H9 (cell line): ENCODE measurements at regions not wholly inside any gene's neighbourhood (a gene's known extent, or its start where the extent isn't known, plus 50 kb on each side); places are given as distances from the start of the nearest gene placed in this dataset.

Source experiments
- DNase-seq: peaks from one replicate; pipeline ENCODE4 v3.0.0-alpha.2; 2017
- H2AFZ ChIP-seq: one replicate; pipeline ENCODE4 v1.6.1; 2013; ENCODE audit warnings: mild to moderate bottlenecking, low read length, control low read depth, moderate library complexity
- H2AK5ac ChIP-seq: 2 replicates; pipeline ENCODE4 v1.6.1; 2013; ENCODE audit warnings: low read length, control low read depth, mixed read lengths; ENCODE audit not compliant: insufficient read length
- H2BK120ac ChIP-seq: one replicate; pipeline ENCODE4 v1.6.1; 2013; ENCODE audit warnings: low read depth, mild to moderate bottlenecking, low read length, control low read depth, inconsistent platforms; ENCODE audit not compliant: poor library complexity, severe bottlenecking
- H2BK12ac ChIP-seq: 2 replicates; pipeline ENCODE4 v1.6.1; 2013; ENCODE audit warnings: low read length, control low read depth, mixed read lengths, low read depth; ENCODE audit not compliant: insufficient read length
- H2BK15ac ChIP-seq: 2 replicates; pipeline ENCODE4 v1.6.1; 2013; ENCODE audit warnings: low read depth, low read length, control low read depth
- H2BK20ac ChIP-seq: one replicate; pipeline ENCODE4 v1.6.1; 2013; ENCODE audit warnings: low read depth, mild to moderate bottlenecking, low read length, control low read depth, inconsistent platforms; ENCODE audit not compliant: poor library complexity, severe bottlenecking
- H2BK5ac ChIP-seq: 2 replicates; pipeline ENCODE4 v1.6.1; 2013; ENCODE audit warnings: low read length, control low read depth, mixed read lengths; ENCODE audit not compliant: insufficient read length
- H3K14ac ChIP-seq: 2 replicates; pipeline ENCODE4 v1.6.1; 2013; ENCODE audit warnings: low read length, control low read depth; ENCODE audit not compliant: insufficient read depth
- H3K18ac ChIP-seq: 2 replicates; pipeline ENCODE4 v1.6.1; 2013; ENCODE audit warnings: low read depth, mild to moderate bottlenecking, mixed read lengths, low read length, control low read depth; ENCODE audit not compliant: insufficient read length
- H3K23ac ChIP-seq: 2 replicates; pipeline ENCODE4 v1.6.1; 2013; ENCODE audit warnings: low read length, control low read depth, mixed read lengths, low read depth; ENCODE audit not compliant: insufficient read length
- H3K23me2 ChIP-seq: 2 replicates; pipeline ENCODE4 v1.6.1; 2013; ENCODE audit warnings: low read depth, mild to moderate bottlenecking, mixed read lengths, low read length, control low read depth; ENCODE audit not compliant: insufficient read length, poor library complexity, severe bottlenecking
- H3K27ac ChIP-seq: 2 replicates; pipeline ENCODE4 v1.5.1; 2013; ENCODE audit warnings: low read length, control low read depth, mixed read lengths, low read depth; ENCODE audit not compliant: insufficient read length
- H3K27me3 ChIP-seq: 2 replicates; pipeline ENCODE4 v1.6.1; 2013; ENCODE audit warnings: low read length, control low read depth, inconsistent platforms; ENCODE audit not compliant: insufficient read depth
- H3K4ac ChIP-seq: 2 replicates; pipeline ENCODE4 v1.6.1; 2013; ENCODE audit warnings: low read depth, mild to moderate bottlenecking, control low read depth, inconsistent platforms, low read length, moderate library complexity
- H3K4me1 ChIP-seq: 2 replicates; pipeline ENCODE4 v1.6.1; 2013; ENCODE audit warnings: low read length, control low read depth, inconsistent platforms; ENCODE audit not compliant: insufficient read depth
- H3K4me2 ChIP-seq: 2 replicates; pipeline ENCODE4 v1.6.1; 2013; ENCODE audit warnings: low read length, control low read depth, mixed read lengths; ENCODE audit not compliant: insufficient read length, insufficient read depth
- H3K56ac ChIP-seq: 2 replicates; pipeline ENCODE4 v1.6.1; 2013; ENCODE audit warnings: low read depth, mild to moderate bottlenecking, mixed read lengths, low read length, control low read depth; ENCODE audit not compliant: insufficient read length
- H3K79me1 ChIP-seq: 2 replicates; pipeline ENCODE4 v1.6.1; 2013; ENCODE audit warnings: low read depth, mild to moderate bottlenecking, moderate library complexity, low read length, control low read depth, inconsistent platforms; ENCODE audit not compliant: insufficient read depth, poor library complexity, severe bottlenecking
- H3K79me2 ChIP-seq: 2 replicates; pipeline ENCODE4 v1.6.1; 2013; ENCODE audit warnings: low read length, control low read depth, inconsistent platforms; ENCODE audit not compliant: insufficient read depth
- H3K9ac ChIP-seq: 2 replicates; pipeline ENCODE4 v1.6.1; 2013; ENCODE audit warnings: low read length, control low read depth, mixed read lengths; ENCODE audit not compliant: insufficient read length; ENCODE audit errors: extremely low read depth
- H3K9me3 ChIP-seq: one replicate; pipeline ENCODE4 v1.6.1; 2013; ENCODE audit warnings: low read depth, low read length, inconsistent platforms; ENCODE audit not compliant: control insufficient read depth
- H3T11ph ChIP-seq: one replicate; pipeline ENCODE4 v1.6.1; 2013; ENCODE audit warnings: mild to moderate bottlenecking, low read length, control low read depth, inconsistent platforms
- H4K20me1 ChIP-seq: one replicate; pipeline ENCODE4 v1.6.1; 2013; ENCODE audit not compliant: control insufficient read depth, insufficient read length, insufficient read depth
- H4K5ac ChIP-seq: 2 replicates; pipeline ENCODE4 v1.6.1; 2013; ENCODE audit warnings: low read depth, mild to moderate bottlenecking, mixed read lengths, low read length, control low read depth; ENCODE audit not compliant: insufficient read length
- H4K8ac ChIP-seq: replicated peaks from 2 replicates; pipeline ENCODE4 v1.6.1; 2013; ENCODE audit warnings: low read length, control low read depth, mixed read lengths, low read depth; ENCODE audit not compliant: insufficient read length
- H4K91ac ChIP-seq: 2 replicates; pipeline ENCODE4 v1.6.1; 2013; ENCODE audit warnings: low read depth, mild to moderate bottlenecking, moderate library complexity, mixed read lengths, low read length, control low read depth; ENCODE audit not compliant: insufficient read length
- H3K27ac Mint-ChIP-seq, 3 experiments: 2 replicates in 2 of 3; 3 replicates in 1 of 3; pipeline ENCODE4 v1.8.0; 2020 to 2021; ENCODE audit warnings: mixed read lengths in 3 of 3, mild to moderate bottlenecking in 1 of 3, moderate library complexity in 1 of 3
- H3K27me3 Mint-ChIP-seq: 2 replicates; pipeline ENCODE4 v1.8.0; 2021; ENCODE audit warnings: low read depth, mild to moderate bottlenecking, moderate library complexity, mixed read lengths
- H3K36me3 Mint-ChIP-seq, 3 experiments: 2 replicates in 2 of 3; 3 replicates in 1 of 3; pipeline ENCODE4 v1.8.0; 2020 to 2021; ENCODE audit warnings: low read depth in 3 of 3, mixed read lengths in 3 of 3; ENCODE audit not compliant: insufficient read depth in 1 of 3
- H3K4me1 Mint-ChIP-seq, 2 experiments: 2 replicates each; pipeline ENCODE4 v1.8.0; 2020; ENCODE audit warnings: mixed read lengths in 2 of 2
- H3K4me3 Mint-ChIP-seq, 2 experiments: 2 replicates in 1 of 2; 3 replicates in 1 of 2; pipeline ENCODE4 v1.8.0; 2020 to 2021; ENCODE audit warnings: mild to moderate bottlenecking in 2 of 2, mixed read lengths in 2 of 2, moderate library complexity in 1 of 2
- H3K9me3 Mint-ChIP-seq, 2 experiments: 2 replicates in 1 of 2; 3 replicates in 1 of 2; pipeline ENCODE4 v1.8.0; 2020; ENCODE audit warnings: mild to moderate bottlenecking in 2 of 2, mixed read lengths in 2 of 2, moderate library complexity in 1 of 2
- CTCF ChIP-seq: fragments of 200-600 bp; sonication (generic); conservative IDR thresholded peaks from 3 replicates; pipeline ENCODE4 v1.8.0; 2021; ENCODE audit warnings: antibody characterized with exemption, mild to moderate bottlenecking
- WGBS: extraction: QIAGEN DNeasy Blood & Tissue Kit; methylation state at CpG from one replicate; pipeline ENCODE4 v1.1.7; 2013; ENCODE audit warnings: missing lambda C conversion rate, low lambda C conversion rate, mixed read lengths; ENCODE audit not compliant: insufficient read length; ENCODE audit errors: extremely low coverage; 5-methylcytosine and 5-hydroxymethylcytosine counted together

DNA sequence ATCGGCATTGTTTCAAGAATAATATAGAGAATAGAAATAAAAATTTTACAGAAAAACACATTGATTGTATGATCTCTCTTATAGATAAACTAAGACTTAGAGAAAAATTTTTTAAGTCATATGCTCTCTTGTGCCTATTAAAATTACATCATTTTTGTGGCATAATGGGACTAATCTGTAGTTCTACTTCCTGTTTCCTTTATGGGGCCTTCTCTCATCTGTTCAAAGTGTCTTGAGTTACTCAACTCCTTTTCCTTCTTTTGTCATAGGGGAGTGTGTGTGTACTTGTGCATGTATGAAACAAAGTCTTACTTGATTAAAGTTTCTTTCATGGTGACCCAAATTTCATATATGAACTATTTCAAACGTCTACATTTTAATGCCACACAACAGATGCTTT lies 1448.9 kb upstream of the TENM3 start:
- H3K27ac ChIP-seq, result no peak overlapping the region
- H2BK12ac ChIP-seq, result no peak overlapping the region
- H3K79me1 ChIP-seq, result no peaks in the 10 kb centered on the region
- H3K4me2 ChIP-seq, result no peak overlapping the region
- H2BK120ac ChIP-seq, result no peak overlapping the region
- no peak overlapping the region for H4K91ac ChIP-seq
- no peak overlapping the region for H3T11ph ChIP-seq
- H3K79me2 ChIP-seq, result no peaks in the 10 kb centered on the region
- TF ChIP-seq CTCF, result no peak
- no peak overlapping the region for H2AFZ ChIP-seq
- H2AK5ac ChIP-seq, result no peak overlapping the region
- no peak for DNase-seq
- H3K23ac ChIP-seq, result no peak overlapping the region
- H3K4ac ChIP-seq, result no peak overlapping the region
- Mint-ChIP-seq H3K9me3 (no peaks in the 10 kb centered on the region), H3K27me3 (no peaks in the 10 kb centered on the region), H3K27ac (no peak overlapping the region), H3K4me1 (peaks cover 34 to 39% of the 10 kb centered on the region in 2 experiments), H3K36me3 (peaks cover 0 to 2% (median 0%) of the 10 kb centered on the region in 3 experiments; a peak in 2 of 7 replicates), H3K4me3 (no peak overlapping the region)
- no peak overlapping the region for H3K18ac ChIP-seq
- H2BK5ac ChIP-seq, result no peak overlapping the region
- no peaks in the 10 kb centered on the region for H3K9me3 ChIP-seq
- H3K4me1 ChIP-seq, result peaks cover 6% of the 10 kb centered on the region; the same call in 1 of the 2 replicates
- H3K23me2 ChIP-seq, result no peaks in the 10 kb centered on the region
- H4K5ac ChIP-seq, result no peak overlapping the region
- H4K8ac ChIP-seq, result no peak overlapping the region
- WGBS, result no CpG with 5 or more reads among the region's 2 CpGs
- no peak overlapping the region for H2BK15ac ChIP-seq
- no peaks in the 10 kb centered on the region for H4K20me1 ChIP-seq
- H2BK20ac ChIP-seq, result no peak overlapping the region
- H3K56ac ChIP-seq, result no peak overlapping the region
- no peaks in the 10 kb centered on the region for H3K27me3 ChIP-seq
- no peak overlapping the region for H3K9ac ChIP-seq
- H3K14ac ChIP-seq, result no peak overlapping the region
